ENCODE measurements at regions not wholly inside any gene's neighbourhood (a gene's known extent, or its start where the extent isn't known, plus 50 kb on each side); places are given as distances from the start of the nearest gene placed in this dataset.
"Not testable (repeated sequence)": the region's sequence is repeated elsewhere in the genome, so short reads cannot be mapped to it uniquely, and the experiment has no call there.

- H3K4me3 ChIP-seq (ENCODE audit: low read depth, low read length), result no peak overlapping the region
- no peak for TF ChIP-seq CTCF (IDR thresholded peaks at IDR 0.05; ENCODE audit: low read depth, low read length)
Measured at GRCh38 chr4:141352909-141353525, 132.3 kb downstream of the ZNF330 start.

GRCh38 chr4:141356321-141356962 lies 135.7 kb downstream of the ZNF330 start:
- H3K4me3 ChIP-seq (ENCODE audit: low read depth, low read length), result no peak overlapping the region
- no peak for TF ChIP-seq CTCF (IDR thresholded peaks at IDR 0.05; ENCODE audit: low read depth, low read length)

- TF ChIP-seq CTCF (IDR thresholded peaks at IDR 0.05; ENCODE audit: low read depth, low read length), result no peak
- no peak overlapping the region for H3K4me3 ChIP-seq (ENCODE audit: low read depth, low read length)
Measured at GRCh38 chr4:141356963-141357335, 136.3 kb downstream of the ZNF330 start.

- H3K4me3 ChIP-seq (ENCODE audit: low read depth, low read length), result not testable (repeated sequence)
Measured at GRCh38 chr4:141368241-141368640, 147.5 kb downstream of the ZNF330 start.

- no peak for TF ChIP-seq CTCF (IDR thresholded peaks at IDR 0.05; ENCODE audit: low read depth, low read length)
Measured at GRCh38 chr4:141371206-141371605, 150.5 kb downstream of the ZNF330 start.

GRCh38 chr4:141375855-141376254 lies 155.2 kb downstream of the ZNF330 start:
- peak; percentile 65 for TF ChIP-seq CTCF (IDR thresholded peaks at IDR 0.05; ENCODE audit: low read depth, low read length)
- H3K4me3 ChIP-seq (ENCODE audit: low read depth, low read length), result no peak overlapping the region

More at GRCh38 chr4:141371206-141371605, 150.5 kb downstream of the ZNF330 start:
- H3K4me3 ChIP-seq (ENCODE audit: low read depth, low read length), result no peak overlapping the region

GRCh38 chr4:141376769-141377168 lies 156.1 kb downstream of the ZNF330 start:
- no peak for TF ChIP-seq CTCF (IDR thresholded peaks at IDR 0.05; ENCODE audit: low read depth, low read length)
- no peak overlapping the region for H3K4me3 ChIP-seq (ENCODE audit: low read depth, low read length)

- TF ChIP-seq CTCF (IDR thresholded peaks at IDR 0.05; ENCODE audit: low read depth, low read length), result no peak
- H3K4me3 ChIP-seq (ENCODE audit: low read depth, low read length), result no peak overlapping the region
Measured at GRCh38 chr4:141387299-141387698, 166.6 kb downstream of the ZNF330 start.
